OCI-LY3 (cell line): ENCODE measurements at regions not wholly inside any gene's neighbourhood (a gene's known extent, or its start where the extent isn't known, plus 50 kb on each side); places are given as distances from the start of the nearest gene placed in this dataset.

Source experiments
- H2AFZ ChIP-seq: fragments of 200-600, 300-600 bp; shearing (Covaris generic); 2 replicates; pipeline ENCODE4 v1.6.0; 2014; ENCODE audit warnings: antibody characterized with exemption, low read depth, low read length
- H3K27ac ChIP-seq: fragments of 200-600, 300-600 bp; sonication (generic); 2 replicates; pipeline ENCODE4 v1.5.1; 2014; ENCODE audit warnings: mild to moderate bottlenecking, low read length, moderate library complexity, mixed read lengths
- H3K27me3 ChIP-seq: fragments of 200-600, 300-600 bp; sonication (generic); 2 replicates; pipeline ENCODE4 v1.6.1; 2014; ENCODE audit warnings: low read depth, low read length, mixed read lengths
- H3K36me3 ChIP-seq: fragments of 200-600, 300-600 bp; sonication (generic); replicated peaks from 2 replicates; pipeline ENCODE3; 2014; ENCODE audit warnings: low read depth, low read length, mixed read lengths
- H3K4me1 ChIP-seq: fragments of 300-600, 200-600 bp; sonication (generic); 2 replicates; pipeline ENCODE4 v1.6.1; 2014; ENCODE audit warnings: low read length, mixed read lengths
- H3K4me2 ChIP-seq: fragments of 200-600, 300-600 bp; sonication (generic); 2 replicates; pipeline ENCODE4 v1.6.1; 2014; ENCODE audit warnings: low read length, mixed read lengths
- H3K4me3 ChIP-seq: fragments of 300-600, 200-600 bp; sonication (generic); 2 replicates; pipeline ENCODE4 v1.5.1; 2014; ENCODE audit warnings: antibody characterized with exemption, mild to moderate bottlenecking, low read length, moderate library complexity
- H3K79me2 ChIP-seq: fragments of 300-600, 200-600 bp; shearing (Covaris generic); 2 replicates; pipeline ENCODE4 v1.6.1; 2014; ENCODE audit warnings: mild to moderate bottlenecking, low read length, mixed read lengths
- H3K9ac ChIP-seq: fragments of 300-600, 200-600 bp; shearing (Covaris generic); 2 replicates; pipeline ENCODE4 v1.6.0; 2014; ENCODE audit warnings: mild to moderate bottlenecking, low read length, moderate library complexity
- H3K9me3 ChIP-seq: fragments of 200-600, 300-600 bp; shearing (Covaris generic); 2 replicates; pipeline ENCODE4 v1.6.1; 2014; ENCODE audit warnings: low read length, mixed read lengths; ENCODE audit not compliant: insufficient read depth
- H4K20me1 ChIP-seq: fragments of 200-600, 300-600 bp; sonication (generic); 2 replicates; pipeline ENCODE4 v1.6.1; 2016; ENCODE audit warnings: low read length, mixed read lengths; ENCODE audit not compliant: insufficient read depth
- EZH2phosphoT487 ChIP-seq: fragments of 200-600 bp; shearing (Covaris generic); IDR thresholded peaks from 2 replicates; pipeline ENCODE4 v1.6.1; 2018; ENCODE audit warnings: antibody characterized with exemption, mixed run types, low read depth
- TF ChIP-seq, protein P1 (sequence below): fragments of 200-600, 300-600 bp; sonication (generic); IDR thresholded peaks from 2 replicates; pipeline ENCODE4 v1.5.1; 2014; ENCODE audit warnings: antibody characterized with exemption, low read length, low read depth

DNA sequence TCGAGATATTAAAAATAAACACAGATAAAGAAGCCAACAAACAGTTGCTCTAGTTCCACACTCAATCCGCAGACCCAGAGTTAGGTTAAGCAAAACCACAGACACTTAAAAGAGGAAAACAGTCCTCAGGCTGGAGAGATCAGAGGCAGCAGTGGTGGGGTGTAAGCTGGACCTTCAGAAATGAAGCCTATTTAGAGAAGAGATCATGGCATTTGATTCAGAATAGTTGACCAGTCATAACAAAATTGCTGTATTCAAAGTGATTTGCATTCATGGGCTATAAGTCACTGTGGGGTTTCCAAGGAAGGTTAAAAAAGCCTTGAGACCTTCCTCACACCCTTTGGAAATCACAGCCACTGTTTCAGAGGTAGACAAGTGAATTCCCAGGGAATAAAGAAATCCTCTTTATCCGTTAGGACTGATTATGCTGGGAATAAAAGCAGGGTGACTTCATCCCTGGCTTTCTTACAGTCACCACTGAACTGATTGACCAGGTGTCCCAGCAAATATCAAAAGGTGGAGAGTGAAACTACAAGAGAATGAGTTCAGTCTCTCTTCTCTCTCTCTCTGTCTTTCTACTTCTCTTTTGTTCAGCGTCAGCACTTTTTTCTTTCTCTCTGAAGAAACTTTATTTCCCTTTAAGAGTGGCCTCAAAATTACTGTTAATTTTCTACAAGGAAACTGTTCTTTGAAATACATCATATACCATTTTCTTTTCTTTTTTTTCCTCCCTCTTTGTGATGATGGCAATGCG is 171.8 kb upstream of the PIK3C3 start:
- Histone ChIP-seq H3K4me3 (peak overlapping the region; percentile 1; the same call in 1 of the 2 replicates), H4K20me1 (no peaks in the 10 kb centered on the region), H3K27ac (no peak overlapping the region), H3K79me2 (no peaks in the 10 kb centered on the region), H3K9ac (no peak overlapping the region), H3K4me1 (peaks cover 16% of the 10 kb centered on the region), H2AFZ (no peak overlapping the region), H3K27me3 (no peaks in the 10 kb centered on the region), H3K9me3 (no peaks in the 10 kb centered on the region), H3K4me2 (peak overlapping the region; percentile 47), H3K36me3 (no peaks in the 10 kb centered on the region)
- TF ChIP-seq, protein P1, sequence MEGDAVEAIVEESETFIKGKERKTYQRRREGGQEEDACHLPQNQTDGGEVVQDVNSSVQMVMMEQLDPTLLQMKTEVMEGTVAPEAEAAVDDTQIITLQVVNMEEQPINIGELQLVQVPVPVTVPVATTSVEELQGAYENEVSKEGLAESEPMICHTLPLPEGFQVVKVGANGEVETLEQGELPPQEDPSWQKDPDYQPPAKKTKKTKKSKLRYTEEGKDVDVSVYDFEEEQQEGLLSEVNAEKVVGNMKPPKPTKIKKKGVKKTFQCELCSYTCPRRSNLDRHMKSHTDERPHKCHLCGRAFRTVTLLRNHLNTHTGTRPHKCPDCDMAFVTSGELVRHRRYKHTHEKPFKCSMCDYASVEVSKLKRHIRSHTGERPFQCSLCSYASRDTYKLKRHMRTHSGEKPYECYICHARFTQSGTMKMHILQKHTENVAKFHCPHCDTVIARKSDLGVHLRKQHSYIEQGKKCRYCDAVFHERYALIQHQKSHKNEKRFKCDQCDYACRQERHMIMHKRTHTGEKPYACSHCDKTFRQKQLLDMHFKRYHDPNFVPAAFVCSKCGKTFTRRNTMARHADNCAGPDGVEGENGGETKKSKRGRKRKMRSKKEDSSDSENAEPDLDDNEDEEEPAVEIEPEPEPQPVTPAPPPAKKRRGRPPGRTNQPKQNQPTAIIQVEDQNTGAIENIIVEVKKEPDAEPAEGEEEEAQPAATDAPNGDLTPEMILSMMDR = no peak
- no peak for TF ChIP-seq EZH2phosphoT487

DNA sequence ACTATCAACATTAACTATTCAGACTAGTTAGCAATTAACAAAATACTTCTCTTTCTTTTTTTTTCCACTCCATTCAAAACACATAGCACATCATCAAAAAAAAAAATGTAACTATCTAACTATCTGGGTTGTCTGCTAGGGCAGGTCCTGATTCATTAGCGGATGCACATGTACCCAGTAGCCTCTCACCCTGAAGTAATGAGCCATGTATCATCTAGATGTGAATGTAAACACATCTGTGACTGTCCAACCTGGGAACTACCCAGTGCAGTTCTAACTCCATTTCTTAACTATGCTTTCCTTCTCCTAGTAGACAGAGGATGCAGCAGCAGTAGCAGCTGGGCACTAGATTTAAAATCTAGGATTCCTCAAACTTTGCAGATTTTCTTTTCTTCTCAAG is 183.1 kb upstream of the PIK3C3 start:
- Histone ChIP-seq H4K20me1 (no peaks in the 10 kb centered on the region), H3K4me3 (no peak overlapping the region), H3K4me2 (no peak overlapping the region), H2AFZ (no peak overlapping the region), H3K9ac (no peak overlapping the region), H3K9me3 (no peaks in the 10 kb centered on the region), H3K36me3 (no peaks in the 10 kb centered on the region), H3K27ac (no peak overlapping the region), H3K4me1 (peaks cover 3% of the 10 kb centered on the region), H3K79me2 (no peaks in the 10 kb centered on the region), H3K27me3 (peaks cover 6% of the 10 kb centered on the region; the same call in 1 of the 2 replicates)
- TF ChIP-seq, protein P1 = no peak
- no peak for TF ChIP-seq EZH2phosphoT487

DNA sequence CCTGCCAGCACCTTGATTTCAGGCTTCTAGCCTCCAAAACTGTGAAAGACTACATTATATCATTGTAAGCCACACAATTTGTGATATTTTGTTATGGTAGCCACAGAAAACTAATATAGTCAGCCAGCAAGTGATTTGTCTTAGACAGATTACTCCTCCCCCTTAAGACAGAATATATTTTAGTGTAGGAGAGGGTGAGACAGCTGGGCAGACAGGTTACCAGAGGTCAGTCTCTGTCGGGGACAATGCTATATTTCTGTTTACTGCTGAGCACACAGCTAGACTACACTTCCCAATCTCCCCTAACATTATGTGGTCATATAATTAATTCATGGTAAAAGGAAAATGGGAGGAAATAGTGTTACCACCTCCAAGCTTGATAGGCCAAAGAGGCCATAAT is 185.8 kb upstream of the PIK3C3 start:
- no peaks in the 10 kb centered on the region for H4K20me1 ChIP-seq
- H3K36me3 ChIP-seq = no peaks in the 10 kb centered on the region
- peaks cover 6% of the 10 kb centered on the region; the same call in 1 of the 2 replicates for H3K27me3 ChIP-seq
- H2AFZ ChIP-seq = no peak overlapping the region
- H3K27ac ChIP-seq = no peak overlapping the region
- TF ChIP-seq, protein P1 = no peak
- no peak for TF ChIP-seq EZH2phosphoT487
- no peak overlapping the region for H3K4me2 ChIP-seq
- no peak overlapping the region for H3K9ac ChIP-seq
- no peak overlapping the region for H3K4me3 ChIP-seq
- peaks cover 15% of the 10 kb centered on the region for H3K4me1 ChIP-seq
- no peaks in the 10 kb centered on the region for H3K79me2 ChIP-seq
- H3K9me3 ChIP-seq = no peaks in the 10 kb centered on the region

DNA sequence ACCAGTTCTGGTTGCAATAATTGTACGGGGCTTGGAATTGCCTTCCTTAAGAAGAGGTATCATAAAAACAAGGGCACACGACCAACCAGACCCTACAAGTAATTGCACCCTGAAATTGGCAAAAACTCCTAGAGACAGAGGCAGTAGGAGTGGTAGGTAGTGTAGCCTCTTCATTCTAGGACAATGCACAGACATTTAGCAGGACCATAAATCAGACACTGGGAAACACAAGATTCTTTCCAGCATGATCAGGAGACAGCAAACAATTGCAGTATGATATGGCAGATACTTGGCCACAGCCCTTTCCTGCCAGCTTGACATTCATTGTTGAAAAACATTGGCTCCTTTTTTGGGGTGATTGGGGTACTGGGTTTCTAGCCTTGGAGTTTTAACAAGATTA is 186.6 kb upstream of the PIK3C3 start:
- no peak for TF ChIP-seq EZH2phosphoT487
- TF ChIP-seq, protein P1 = no peak
- Histone ChIP-seq H3K9ac (no peak overlapping the region), H3K36me3 (no peaks in the 10 kb centered on the region)

More for the DNA sequence above, 186.6 kb upstream of the PIK3C3 start:
- Histone ChIP-seq H3K4me1 (peaks cover 15% of the 10 kb centered on the region), H3K79me2 (no peaks in the 10 kb centered on the region), H3K27ac (no peak overlapping the region), H3K4me3 (no peak overlapping the region), H2AFZ (no peak overlapping the region), H3K9me3 (no peaks in the 10 kb centered on the region), H3K4me2 (no peak overlapping the region), H4K20me1 (no peaks in the 10 kb centered on the region), H3K27me3 (0 out of 2 replicates have a peak, but pooled peaks cover 1% of the 10 kb centered on the region)
